ENCODE measurements at regions not wholly inside any gene's neighbourhood (a gene's known extent, or its start where the extent isn't known, plus 50 kb on each side); places are given as distances from the start of the nearest gene placed in this dataset.

DNA sequence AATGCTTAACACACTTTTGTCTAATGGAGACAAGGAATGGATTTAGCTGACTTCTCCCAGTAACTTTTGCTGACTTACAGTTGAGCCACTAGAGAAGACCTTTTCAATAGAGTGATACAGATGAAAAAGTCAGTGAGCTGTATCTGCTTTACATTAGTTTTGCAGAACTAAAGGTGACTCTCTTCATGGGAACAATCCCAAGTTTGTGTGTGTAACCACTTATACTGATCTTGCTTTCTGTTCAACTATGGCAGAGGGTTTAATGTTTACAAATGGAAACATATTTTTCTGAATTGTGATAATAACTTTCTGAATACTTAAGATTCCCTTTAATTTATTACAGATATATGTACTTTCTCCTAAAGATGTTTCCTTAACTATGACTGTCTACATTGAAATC lies 182.6 kb upstream of the PUDP start:
- TF ChIP-seq POLR2AphosphoS5 (IDR thresholded peaks at IDR 0.05) = no peak
- TF ChIP-seq, protein P1, sequence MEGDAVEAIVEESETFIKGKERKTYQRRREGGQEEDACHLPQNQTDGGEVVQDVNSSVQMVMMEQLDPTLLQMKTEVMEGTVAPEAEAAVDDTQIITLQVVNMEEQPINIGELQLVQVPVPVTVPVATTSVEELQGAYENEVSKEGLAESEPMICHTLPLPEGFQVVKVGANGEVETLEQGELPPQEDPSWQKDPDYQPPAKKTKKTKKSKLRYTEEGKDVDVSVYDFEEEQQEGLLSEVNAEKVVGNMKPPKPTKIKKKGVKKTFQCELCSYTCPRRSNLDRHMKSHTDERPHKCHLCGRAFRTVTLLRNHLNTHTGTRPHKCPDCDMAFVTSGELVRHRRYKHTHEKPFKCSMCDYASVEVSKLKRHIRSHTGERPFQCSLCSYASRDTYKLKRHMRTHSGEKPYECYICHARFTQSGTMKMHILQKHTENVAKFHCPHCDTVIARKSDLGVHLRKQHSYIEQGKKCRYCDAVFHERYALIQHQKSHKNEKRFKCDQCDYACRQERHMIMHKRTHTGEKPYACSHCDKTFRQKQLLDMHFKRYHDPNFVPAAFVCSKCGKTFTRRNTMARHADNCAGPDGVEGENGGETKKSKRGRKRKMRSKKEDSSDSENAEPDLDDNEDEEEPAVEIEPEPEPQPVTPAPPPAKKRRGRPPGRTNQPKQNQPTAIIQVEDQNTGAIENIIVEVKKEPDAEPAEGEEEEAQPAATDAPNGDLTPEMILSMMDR (IDR thresholded peaks at IDR 0.05) = no peak
- no peak for TF ChIP-seq POLR2A (IDR thresholded peaks at IDR 0.05)
